Panc1 (cell line): ENCODE measurements at regions not wholly inside any gene's neighbourhood (a gene's known extent, or its start where the extent isn't known, plus 50 kb on each side); places are given as distances from the start of the nearest gene placed in this dataset.

Experiments used
- ATAC-seq: fragments of 200-7000 bp; cut with Tn5 transposase; 2 replicates; pipeline ENCODE4 v1.9.1; 2020; ENCODE audit warnings: mild to moderate bottlenecking, moderate library complexity
- BruUV-seq: library from RNA; stranded (reverse); fragments of 400-500 nt; replicated peaks from 2 replicates; lab custom pipeline; 2021; lab: Mats Ljungman, UMichigan
- CTCF ChIA-PET: fragments of 300-600 bp; sonication (Branson Sonifier 250); formaldehyde crosslinking; loops from one replicate; lab custom pipeline; 2022; ENCODE audit warnings: antibody characterized with exemption; lab: Charles Lee
- POLR2A ChIA-PET: fragments of 300-600 bp; sonication (Branson Sonifier 250); formaldehyde crosslinking; loops from one replicate; lab custom pipeline; 2022; ENCODE audit warnings: antibody characterized with exemption; lab: Charles Lee
- DNase-seq: peaks from one replicate; pipeline ENCODE4 v3.0.0-alpha.2; 2010; ENCODE audit warnings: low read depth, low spot score
- H3K27ac ChIP-seq: 2 replicates; pipeline ENCODE4 v1.5.1; 2011; ENCODE audit warnings: mild to moderate bottlenecking, low read length, inconsistent platforms
- H3K27me3 ChIP-seq: fragments of 200-500 bp; sonication (Bioruptor generic); 2 replicates; pipeline ENCODE4 v1.6.0; 2014; ENCODE audit warnings: low read length, inconsistent platforms; ENCODE audit not compliant: control insufficient read depth, insufficient read depth
- H3K36me3 ChIP-seq: fragments of 200-500 bp; sonication (Bioruptor generic); 2 replicates; pipeline ENCODE4 v1.5.1; 2014; ENCODE audit warnings: inconsistent platforms, mild to moderate bottlenecking, low read length, moderate library complexity; ENCODE audit not compliant: control insufficient read depth, insufficient read depth
- H3K4me1 ChIP-seq: 2 replicates; pipeline ENCODE4 v1.5.1; 2011; ENCODE audit warnings: inconsistent platforms, mild to moderate bottlenecking, low read length, moderate library complexity; ENCODE audit not compliant: control insufficient read depth, insufficient read depth
- H3K4me3 ChIP-seq, 2 experiments: 2 replicates each; pipeline ENCODE4 v1.5.1; 2011 to 2012; ENCODE audit warnings: low read depth in 2 of 2, low read length in 2 of 2, mild to moderate bottlenecking in 2 of 2, inconsistent platforms in 1 of 2, moderate library complexity in 1 of 2
- H3K9me3 ChIP-seq: fragments of 200-500 bp; sonication (Bioruptor generic); 2 replicates; pipeline ENCODE4 v1.5.1; 2014; ENCODE audit warnings: low read depth, mild to moderate bottlenecking, inconsistent platforms, low read length, moderate library complexity; ENCODE audit not compliant: control insufficient read depth, insufficient read depth
- CTCF ChIP-seq: fragments of 450-650 bp; IDR thresholded peaks from 2 replicates; pipeline ENCODE4 v1.5.1; 2017; ENCODE audit warnings: mild to moderate bottlenecking
- POLR2AphosphoS5 ChIP-seq: IDR thresholded peaks from 2 replicates; pipeline ENCODE4 v1.6.1; 2012; ENCODE audit warnings: mild to moderate bottlenecking, low read depth, low read length, moderate library complexity
- SIN3A ChIP-seq: IDR thresholded peaks from 2 replicates; pipeline ENCODE4 v1.6.1; 2012; ENCODE audit warnings: low read depth, mild to moderate bottlenecking, low read length, moderate library complexity, borderline replicate concordance; ENCODE audit not compliant: insufficient read depth
- TCF7L2 ChIP-seq: IDR thresholded peaks from 2 replicates; pipeline ENCODE4 v1.6.1; 2011; ENCODE audit warnings: mild to moderate bottlenecking, low read depth, low read length, inconsistent platforms
- in situ Hi-C: cut with HindIII; loops from 2 replicates; pipeline ENCODE4 v1.10.0; 2016; ENCODE audit warnings: low sequenced_read_pairs, low pct_unique_long_range_greater_than_20kb
- intact Hi-C: fragments of 100-400 bp; cut with micrococcal nuclease; formaldehyde crosslinking; loops from one replicate; pipeline ENCODE4 v1.10.0; 2022; ENCODE audit not compliant: unreplicated experiment
- TF ChIP-seq, protein P1 (sequence below), 2 experiments: IDR thresholded peaks; 2 replicates each; pipeline ENCODE4 v1.6.1; 2011 to 2012; ENCODE audit warnings: low read depth in 2 of 2, control low read depth in 1 of 2, low read length in 1 of 2, mild to moderate bottlenecking in 1 of 2, moderate library complexity in 1 of 2; ENCODE audit not compliant: insufficient read depth in 1 of 2

- no peak overlapping the region for H3K4me3 ChIP-seq
- peaks cover 3% of the 10 kb centered on the region; the same call in 1 of the 2 replicates for H3K27me3 ChIP-seq
- in situ Hi-C loops: no loop called here
- TF ChIP-seq TCF7L2: no peak
- no peak for TF ChIP-seq CTCF
- TF ChIP-seq POLR2AphosphoS5: no peak
- TF ChIP-seq, protein P1, sequence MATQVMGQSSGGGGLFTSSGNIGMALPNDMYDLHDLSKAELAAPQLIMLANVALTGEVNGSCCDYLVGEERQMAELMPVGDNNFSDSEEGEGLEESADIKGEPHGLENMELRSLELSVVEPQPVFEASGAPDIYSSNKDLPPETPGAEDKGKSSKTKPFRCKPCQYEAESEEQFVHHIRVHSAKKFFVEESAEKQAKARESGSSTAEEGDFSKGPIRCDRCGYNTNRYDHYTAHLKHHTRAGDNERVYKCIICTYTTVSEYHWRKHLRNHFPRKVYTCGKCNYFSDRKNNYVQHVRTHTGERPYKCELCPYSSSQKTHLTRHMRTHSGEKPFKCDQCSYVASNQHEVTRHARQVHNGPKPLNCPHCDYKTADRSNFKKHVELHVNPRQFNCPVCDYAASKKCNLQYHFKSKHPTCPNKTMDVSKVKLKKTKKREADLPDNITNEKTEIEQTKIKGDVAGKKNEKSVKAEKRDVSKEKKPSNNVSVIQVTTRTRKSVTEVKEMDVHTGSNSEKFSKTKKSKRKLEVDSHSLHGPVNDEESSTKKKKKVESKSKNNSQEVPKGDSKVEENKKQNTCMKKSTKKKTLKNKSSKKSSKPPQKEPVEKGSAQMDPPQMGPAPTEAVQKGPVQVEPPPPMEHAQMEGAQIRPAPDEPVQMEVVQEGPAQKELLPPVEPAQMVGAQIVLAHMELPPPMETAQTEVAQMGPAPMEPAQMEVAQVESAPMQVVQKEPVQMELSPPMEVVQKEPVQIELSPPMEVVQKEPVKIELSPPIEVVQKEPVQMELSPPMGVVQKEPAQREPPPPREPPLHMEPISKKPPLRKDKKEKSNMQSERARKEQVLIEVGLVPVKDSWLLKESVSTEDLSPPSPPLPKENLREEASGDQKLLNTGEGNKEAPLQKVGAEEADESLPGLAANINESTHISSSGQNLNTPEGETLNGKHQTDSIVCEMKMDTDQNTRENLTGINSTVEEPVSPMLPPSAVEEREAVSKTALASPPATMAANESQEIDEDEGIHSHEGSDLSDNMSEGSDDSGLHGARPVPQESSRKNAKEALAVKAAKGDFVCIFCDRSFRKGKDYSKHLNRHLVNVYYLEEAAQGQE (IDR thresholded peaks at IDR 0.05; ENCODE audit: insufficient read depth in 1 of 2, low read depth in 2 of 2, low read length in 1 of 2): no peak
- TF ChIP-seq SIN3A: no peak
- ATAC-seq (no peak), DNase-seq (no peak)
- ChIA-PET POLR2A (no interaction called here), CTCF (no interaction called here)
- no peaks in the 10 kb centered on the region for H3K4me1 ChIP-seq
- intact Hi-C loops: no loop called here
- no peak overlapping the region for H3K27ac ChIP-seq
- no TSS peak for BruUV-seq
- no peaks in the 10 kb centered on the region for H3K36me3 ChIP-seq
- H3K9me3 ChIP-seq: no peaks in the 10 kb centered on the region
Measured at GRCh38 chr17:34842235-34842634, 119.0 kb downstream of the CCT6B start.

DNA sequence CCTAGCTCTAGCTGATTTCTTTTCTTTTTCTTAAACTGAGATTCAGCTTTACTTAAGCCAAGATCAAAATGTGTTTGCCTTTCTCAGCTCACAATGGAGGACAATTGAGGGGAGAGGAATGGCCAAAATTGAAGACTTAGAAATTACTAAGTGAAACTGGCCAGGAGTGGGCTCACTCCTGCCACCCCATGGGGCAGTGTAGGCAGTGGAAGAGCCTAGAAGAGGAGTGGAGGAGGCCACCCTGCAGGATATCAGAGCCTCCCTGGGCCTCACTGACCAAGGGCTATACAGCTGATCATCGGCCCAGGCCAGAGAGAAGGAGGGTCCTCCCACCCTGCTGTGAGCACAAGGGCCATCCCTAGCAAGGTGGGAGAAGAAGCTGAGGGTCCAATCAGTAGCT is 119.8 kb downstream of the CCT6B start:
- peak; percentile 72 for ATAC-seq
- Histone ChIP-seq H3K27me3 (peaks cover 3% of the 10 kb centered on the region; the same call in 1 of the 2 replicates), H3K4me1 (no peaks in the 10 kb centered on the region), H3K27ac (no peak overlapping the region), H3K4me3 (no peak overlapping the region), H3K36me3 (no peaks in the 10 kb centered on the region), H3K9me3 (no peaks in the 10 kb centered on the region)
- ChIA-PET POLR2A (interaction anchor here (0.5 kb wide), 1 partner anchor 112 kb away, joined by 8 read pairs; no protein-coding TSS in a partner anchor), CTCF (interaction anchor here (0.6 kb wide), 1 partner anchor 209 kb away, joined by 4 read pairs; no protein-coding TSS in a partner anchor)
- BruUV-seq: no TSS peak
- in situ Hi-C loops: no loop called here
- DNase-seq: no peak
- intact Hi-C loops: no loop called here
- no peak for TF ChIP-seq POLR2AphosphoS5
- TF ChIP-seq, protein P1 (IDR thresholded peaks at IDR 0.05; ENCODE audit: insufficient read depth in 1 of 2, low read depth in 2 of 2, low read length in 1 of 2): no peak
- no peak for TF ChIP-seq TCF7L2
- no peak for TF ChIP-seq SIN3A
- TF ChIP-seq CTCF: no peak
